Bronchial epithelial cell (primary cell): ENCODE measurements at regions not wholly inside any gene's neighbourhood (a gene's known extent, or its start where the extent isn't known, plus 50 kb on each side); places are given as distances from the start of the nearest gene placed in this dataset.

Source experiments
- DNase-seq: peaks from one replicate; pipeline ENCODE4 v3.0.0-alpha.2; 2010; ENCODE audit warnings: low read depth
- FAIRE-seq: peaks from 2 replicates; lab custom pipeline; 2011; peaks lifted over from hg19 to GRCh38; lab: Jason Lieb, UNC
- H3K27me3 ChIP-seq: 2 replicates; pipeline ENCODE4 v1.5.1; 2011; ENCODE audit warnings: low read length; ENCODE audit not compliant: control insufficient read depth, insufficient read depth
- H3K36me3 ChIP-seq: 2 replicates; pipeline ENCODE4 v1.5.1; 2011; ENCODE audit warnings: low read length; ENCODE audit not compliant: control insufficient read depth, insufficient read depth
- H3K4me3 ChIP-seq: 2 replicates; pipeline ENCODE4 v1.5.1; 2011; ENCODE audit warnings: mild to moderate bottlenecking, low read depth, low read length, control low read depth
- CTCF ChIP-seq: IDR thresholded peaks from 2 replicates; pipeline ENCODE4 v1.5.1; 2011; ENCODE audit warnings: mild to moderate bottlenecking, moderate library complexity, low read length, control low read depth, inconsistent platforms; ENCODE audit not compliant: insufficient read depth, severe bottlenecking

GRCh38 chr5:136864960-136865359 is 499.6 kb upstream of the TRPC7 start:
- H3K27me3 ChIP-seq = no peaks in the 10 kb centered on the region
- H3K36me3 ChIP-seq = no peaks in the 10 kb centered on the region
- FAIRE-seq (no peak), DNase-seq (no peak)
- no peak overlapping the region for H3K4me3 ChIP-seq
- no peak for TF ChIP-seq CTCF

GRCh38 chr5:136856648-136857047 is 491.3 kb upstream of the TRPC7 start:
- FAIRE-seq (no peak), DNase-seq (no peak)
- Histone ChIP-seq H3K4me3 (no peak overlapping the region), H3K36me3 (no peaks in the 10 kb centered on the region), H3K27me3 (peaks cover 2% of the 10 kb centered on the region)
- no peak for TF ChIP-seq CTCF

GRCh38 chr5:136853971-136854370 is 488.6 kb upstream of the TRPC7 start:
- H3K36me3 ChIP-seq = no peaks in the 10 kb centered on the region
- TF ChIP-seq CTCF = no peak
- FAIRE-seq = no peak

GRCh38 chr5:136840601-136841000 is 475.3 kb upstream of the TRPC7 start:
- peaks cover 7% of the 10 kb centered on the region for H3K27me3 ChIP-seq
- FAIRE-seq (no peak), DNase-seq (no peak)
- no peak overlapping the region for H3K4me3 ChIP-seq
- TF ChIP-seq CTCF = no peak
- H3K36me3 ChIP-seq = no peaks in the 10 kb centered on the region

More at GRCh38 chr5:136853971-136854370, 488.6 kb upstream of the TRPC7 start:
- Histone ChIP-seq H3K27me3 (peaks cover 2% of the 10 kb centered on the region), H3K4me3 (no peak overlapping the region)
- DNase-seq = no peak

- FAIRE-seq (no peak), DNase-seq (no peak)
- TF ChIP-seq CTCF = no peak
- peaks cover 5% of the 10 kb centered on the region for H3K27me3 ChIP-seq
- no peak overlapping the region for H3K4me3 ChIP-seq
- H3K36me3 ChIP-seq = no peaks in the 10 kb centered on the region
Observed at GRCh38 chr5:136836093-136836492, 470.7 kb upstream of the TRPC7 start.

GRCh38 chr5:136820848-136821247 is 455.5 kb upstream of the TRPC7 start:
- Histone ChIP-seq H3K4me3 (no peak overlapping the region), H3K36me3 (no peaks in the 10 kb centered on the region), H3K27me3 (peaks cover 2% of the 10 kb centered on the region)
- FAIRE-seq = no peak
- TF ChIP-seq CTCF = no peak
- DNase-seq = no peak
